NOMO-1 treated with DMSO at 0.1 percent for 48 hours (cell line): ENCODE measurements at regions not wholly inside any gene's neighbourhood (a gene's known extent, or its start where the extent isn't known, plus 50 kb on each side); places are given as distances from the start of the nearest gene placed in this dataset.
A peak's percentile ranks its signal among the peaks of the same experiment; 100 is the strongest.
"Not testable (repeated sequence)": the region's sequence is repeated elsewhere in the genome, so short reads cannot be mapped to it uniquely, and the experiment has no call there.

ENCODE experiments used
- DNase-seq: peaks from one replicate; lab custom pipeline; 2025; ENCODE audit not compliant: unreplicated experiment; lab: John Stamatoyannopoulos, UW

DNA sequence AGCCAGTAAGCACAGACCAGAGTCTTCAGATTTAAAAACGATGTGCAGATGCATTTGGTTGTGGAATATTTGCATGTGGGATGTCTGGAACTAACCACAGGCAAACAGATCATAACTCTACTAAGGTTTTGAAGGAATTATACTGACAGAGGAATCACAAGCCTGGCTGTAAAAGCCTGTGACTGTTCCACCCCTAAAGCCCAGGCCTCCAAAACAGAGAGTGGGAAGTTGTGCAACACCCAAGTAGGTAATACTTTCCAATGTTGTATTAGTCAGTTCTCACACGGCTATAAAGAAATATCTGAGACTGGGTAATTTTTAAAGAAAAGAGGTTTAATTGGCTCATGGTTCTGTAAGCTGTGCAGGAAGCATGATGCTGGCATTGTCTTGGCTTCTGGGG lies 68.1 kb upstream of the DCD start:
- DNase-seq = peak; percentile 67

DNA sequence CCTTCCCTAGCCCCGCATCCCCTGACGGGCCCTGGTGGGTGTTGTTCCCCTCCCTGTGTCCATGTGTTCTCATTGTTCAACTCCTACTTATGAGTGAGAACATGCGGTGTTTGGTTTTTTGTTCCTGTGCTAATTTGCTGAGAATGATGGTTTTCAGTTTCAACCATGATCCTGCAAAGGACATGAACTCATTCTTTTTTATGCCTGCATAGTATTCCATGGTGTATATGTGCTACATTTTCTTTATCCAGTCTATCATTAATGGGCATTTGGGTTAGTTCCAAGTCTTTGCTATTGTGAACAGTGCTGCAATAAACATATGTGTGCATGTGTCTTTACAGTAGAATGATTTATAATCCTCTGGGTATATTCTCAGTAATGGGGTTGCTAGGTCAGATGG lies 65.7 kb upstream of the DCD start:
- DNase-seq = not testable (repeated sequence)

- DNase-seq = no peak
Observed at GRCh38 chr12:54711669-54712068, 63.5 kb upstream of the DCD start.

- DNase-seq = peak; percentile 63
Observed at GRCh38 chr12:54708826-54709225, 60.7 kb upstream of the DCD start.

DNA sequence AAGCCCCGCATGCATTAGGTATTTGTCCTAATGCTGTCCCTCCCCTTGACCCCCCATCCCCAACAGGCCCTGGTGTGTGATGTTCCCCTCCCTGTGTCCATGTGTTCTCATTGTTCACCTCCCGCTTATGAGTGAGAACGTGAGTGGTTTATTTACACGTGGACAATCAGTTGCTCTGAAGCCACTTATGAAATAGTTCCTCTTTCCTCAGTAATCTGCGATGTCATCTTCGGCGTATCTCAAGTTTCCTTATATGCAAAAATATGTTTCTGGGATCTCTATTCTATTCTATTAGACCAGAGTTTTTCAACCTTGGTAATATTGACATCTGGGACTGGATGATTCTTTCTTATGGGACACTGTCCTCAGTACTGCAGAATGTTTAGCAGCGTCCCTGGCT lies 56.0 kb upstream of the DCD start:
- DNase-seq = peak; percentile 75

- DNase-seq = peak; percentile 69
Observed at GRCh38 chr12:54701940-54702592, 53.9 kb upstream of the DCD start.

- DNase-seq = no peak
Observed at GRCh38 chr12:54700849-54701248, 52.7 kb upstream of the DCD start.

DNA sequence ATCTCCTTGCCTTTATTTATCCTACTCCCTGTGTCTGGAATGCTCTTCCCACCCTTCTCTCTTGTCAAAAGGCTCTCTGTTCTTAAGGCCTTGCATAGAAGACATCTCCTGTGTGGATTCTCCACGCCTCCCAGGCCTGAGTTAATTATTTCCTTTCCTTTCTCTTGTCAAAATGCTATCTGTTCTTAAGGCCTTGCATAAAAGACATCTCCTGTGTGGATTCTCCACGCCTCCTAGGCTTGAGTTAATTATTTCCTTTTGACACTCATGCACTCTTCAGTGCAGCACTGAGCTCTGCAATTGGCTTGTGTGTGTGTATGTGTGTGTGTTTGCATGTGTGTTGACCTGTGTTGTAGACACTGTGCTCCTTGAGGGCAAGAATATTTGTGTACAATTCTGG lies 52.1 kb upstream of the DCD start:
- no peak for DNase-seq
